GM08714 (cell line): ENCODE measurements at regions not wholly inside any gene's neighbourhood (a gene's known extent, or its start where the extent isn't known, plus 50 kb on each side); places are given as distances from the start of the nearest gene placed in this dataset.

Experiments used
- H3K4me3 ChIP-seq: fragments of 200-500 bp; sonication (Bioruptor generic); 2 replicates; pipeline ENCODE4 v1.5.1; 2014; ENCODE audit warnings: mild to moderate bottlenecking, low read length, inconsistent platforms
- ZNF274 ChIP-seq: IDR thresholded peaks from 2 replicates; pipeline ENCODE4 v1.6.1; 2012; ENCODE audit warnings: mild to moderate bottlenecking, low read depth, low read length

DNA sequence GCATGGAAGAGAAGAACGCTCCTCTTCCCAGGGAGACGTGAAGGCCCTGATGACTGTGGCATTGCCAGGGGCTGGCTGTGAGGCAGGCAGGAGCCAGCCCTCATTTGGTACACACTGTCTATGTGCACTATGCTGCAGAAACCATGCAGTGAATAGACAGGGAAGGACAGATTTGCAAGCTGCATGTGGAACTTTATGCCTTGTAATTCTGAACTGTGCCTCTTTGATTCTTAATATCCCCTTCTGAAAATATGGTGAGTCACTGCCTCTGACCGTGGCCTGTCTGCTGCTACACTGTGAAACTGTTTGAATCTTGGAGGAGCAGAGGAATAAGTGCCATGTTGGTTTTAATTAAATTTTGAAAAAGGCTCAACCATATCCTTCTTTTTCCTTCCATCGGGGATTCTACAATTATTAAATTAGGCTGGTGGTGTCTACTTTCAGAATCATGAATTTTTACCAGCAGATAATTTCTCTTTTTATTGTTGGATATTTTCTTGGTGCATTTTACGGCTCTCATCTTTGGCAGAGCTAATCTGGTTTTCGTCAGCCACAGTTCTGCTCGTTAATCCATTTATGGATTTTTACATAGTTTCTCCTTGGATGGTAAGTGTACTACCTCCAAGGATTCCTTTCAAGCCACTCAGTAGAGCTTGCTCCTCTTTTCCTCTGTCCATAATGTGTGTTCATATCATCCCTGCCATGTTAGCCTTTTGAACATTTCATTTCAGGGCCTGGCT, 301.0 kb upstream of the SLC35B3 start:
- TF ChIP-seq ZNF274 = no peak
- no peak overlapping the region for H3K4me3 ChIP-seq

DNA sequence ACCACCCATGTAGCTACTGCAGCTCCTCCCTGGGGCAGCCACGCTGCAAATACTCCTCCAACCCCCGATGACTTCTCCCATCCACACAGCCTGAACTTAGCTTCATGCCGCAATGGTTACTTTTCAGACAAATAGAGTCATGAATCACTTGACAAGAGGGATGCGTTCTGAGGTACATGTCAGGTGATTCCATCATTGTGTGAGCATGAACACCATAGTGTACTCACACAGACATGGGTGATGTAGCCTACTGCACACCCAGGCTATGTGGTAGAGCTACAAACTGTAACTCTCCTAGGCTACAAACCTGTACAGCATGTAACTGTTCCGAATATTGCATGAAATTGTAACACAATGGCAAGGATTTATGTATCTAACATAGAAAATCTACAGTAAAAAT, 298.5 kb upstream of the SLC35B3 start:
- TF ChIP-seq ZNF274 = no peak
- no peak overlapping the region for H3K4me3 ChIP-seq

DNA sequence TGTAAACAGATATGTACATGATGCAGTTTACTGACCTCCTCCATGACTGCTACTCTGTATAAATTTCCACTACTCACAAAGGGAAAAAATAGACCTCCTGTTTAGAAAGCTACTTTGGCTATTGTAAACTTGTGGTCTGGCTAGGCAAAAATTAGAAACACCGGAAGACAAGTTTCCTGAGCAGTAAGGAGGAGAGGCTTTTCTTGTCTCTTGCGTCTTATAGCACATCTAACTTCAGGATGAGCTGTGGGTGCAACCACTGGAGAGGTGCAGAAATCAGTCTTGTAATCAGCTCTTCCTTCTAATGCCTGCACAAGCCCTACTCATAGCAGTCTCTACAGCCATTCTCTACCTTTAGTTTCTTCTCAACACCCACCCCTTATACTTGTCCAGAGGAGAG, 296.5 kb upstream of the SLC35B3 start:
- no peak overlapping the region for H3K4me3 ChIP-seq
- TF ChIP-seq ZNF274 = no peak

DNA sequence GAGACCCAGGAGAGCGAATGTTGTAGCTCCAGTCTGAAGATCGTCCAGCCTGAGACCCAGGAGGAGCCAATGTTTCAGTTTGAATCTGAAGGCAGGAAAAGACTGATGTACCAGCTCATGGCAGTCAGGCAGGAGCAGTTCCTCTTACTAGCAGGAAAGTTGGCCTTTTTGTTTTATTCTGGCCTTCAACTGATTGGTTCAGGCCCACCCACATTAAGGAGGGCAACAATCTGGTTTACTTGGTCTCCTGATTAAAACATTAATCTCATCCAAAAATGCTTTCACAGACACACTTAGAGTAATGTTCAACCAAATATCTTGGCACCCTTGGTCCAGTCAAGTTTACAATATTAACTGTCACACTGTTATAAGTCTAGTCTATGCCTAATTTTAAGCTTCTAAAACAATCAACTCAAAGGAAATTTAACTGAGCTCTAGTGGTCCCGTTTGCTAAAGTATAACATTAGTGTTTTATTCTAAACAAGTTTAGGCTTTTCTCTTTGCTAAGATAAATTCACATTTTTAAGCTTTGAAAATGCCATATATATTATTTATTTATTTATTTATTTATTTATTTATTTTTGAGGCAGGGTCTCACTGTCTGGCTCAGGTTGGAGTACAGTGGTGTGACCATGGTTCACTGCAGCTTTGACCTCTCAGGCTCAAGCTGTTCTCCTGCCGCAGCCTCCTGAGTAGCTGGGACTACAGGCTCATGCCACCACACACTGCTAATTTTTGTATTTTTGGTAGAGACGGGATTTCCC, 275.5 kb upstream of the SLC35B3 start:
- H3K4me3 ChIP-seq = no peak overlapping the region
- TF ChIP-seq ZNF274 = no peak

DNA sequence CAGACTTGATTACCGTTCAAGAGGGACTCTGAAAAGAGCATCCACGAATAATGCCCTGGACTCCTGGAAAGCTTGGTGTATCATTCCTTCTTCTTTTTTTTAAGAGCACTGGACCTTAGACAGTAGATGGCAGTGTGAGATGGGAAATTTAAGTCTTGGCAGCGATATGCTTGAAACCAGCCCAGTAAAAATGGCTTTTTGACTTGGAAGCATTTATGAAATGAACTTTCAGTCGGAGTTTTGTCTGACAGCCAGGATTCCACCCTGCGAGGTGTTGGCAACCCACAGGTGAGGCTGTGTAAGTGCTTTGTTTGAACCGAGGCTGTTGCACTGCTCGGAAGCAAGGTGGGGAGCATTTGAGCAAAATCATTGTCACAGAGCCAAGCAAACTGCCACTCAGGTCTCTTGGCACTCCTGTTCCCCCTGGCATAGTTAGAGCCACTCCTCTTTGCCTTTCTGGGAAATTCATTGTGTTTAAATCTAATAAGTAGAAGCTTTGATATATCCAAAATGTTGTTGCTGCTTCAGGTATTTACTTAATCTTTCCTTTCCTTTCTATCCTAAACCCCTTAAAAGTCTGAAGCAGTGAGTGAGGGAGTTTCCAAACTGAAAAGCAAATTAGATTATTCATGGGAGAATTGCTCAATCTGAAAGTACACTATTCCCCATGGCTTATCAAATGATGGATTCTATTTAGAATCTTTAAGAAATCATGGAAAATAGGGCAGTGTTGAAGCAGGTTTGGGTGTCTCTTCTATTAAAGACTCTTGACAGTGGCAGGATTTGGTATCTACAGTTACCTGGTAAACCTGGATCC, 272.8 kb upstream of the SLC35B3 start:
- no peak for TF ChIP-seq ZNF274

DNA sequence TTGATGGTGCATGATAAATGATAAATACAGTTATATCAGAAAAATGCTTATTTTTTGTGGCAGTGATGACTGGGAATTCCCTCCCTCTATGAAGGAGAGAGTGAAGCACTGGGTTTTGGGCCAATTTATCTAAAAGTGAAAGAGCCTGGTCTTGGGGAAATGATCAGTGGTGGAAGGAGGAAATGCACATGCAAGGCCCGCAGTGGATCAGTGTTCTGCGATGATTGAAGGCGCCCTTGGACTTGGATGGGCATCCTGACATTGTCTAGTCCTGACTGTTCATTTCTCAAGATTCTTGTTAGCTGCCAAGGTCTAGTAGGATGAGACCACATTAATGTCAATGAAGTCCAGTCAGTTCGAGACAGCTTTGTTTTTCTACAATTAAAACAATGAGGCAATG, 272.0 kb upstream of the SLC35B3 start:
- TF ChIP-seq ZNF274 = no peak
- H3K4me3 ChIP-seq = no peak overlapping the region

More for the DNA sequence above, 272.8 kb upstream of the SLC35B3 start:
- H3K4me3 ChIP-seq = no peak overlapping the region

DNA sequence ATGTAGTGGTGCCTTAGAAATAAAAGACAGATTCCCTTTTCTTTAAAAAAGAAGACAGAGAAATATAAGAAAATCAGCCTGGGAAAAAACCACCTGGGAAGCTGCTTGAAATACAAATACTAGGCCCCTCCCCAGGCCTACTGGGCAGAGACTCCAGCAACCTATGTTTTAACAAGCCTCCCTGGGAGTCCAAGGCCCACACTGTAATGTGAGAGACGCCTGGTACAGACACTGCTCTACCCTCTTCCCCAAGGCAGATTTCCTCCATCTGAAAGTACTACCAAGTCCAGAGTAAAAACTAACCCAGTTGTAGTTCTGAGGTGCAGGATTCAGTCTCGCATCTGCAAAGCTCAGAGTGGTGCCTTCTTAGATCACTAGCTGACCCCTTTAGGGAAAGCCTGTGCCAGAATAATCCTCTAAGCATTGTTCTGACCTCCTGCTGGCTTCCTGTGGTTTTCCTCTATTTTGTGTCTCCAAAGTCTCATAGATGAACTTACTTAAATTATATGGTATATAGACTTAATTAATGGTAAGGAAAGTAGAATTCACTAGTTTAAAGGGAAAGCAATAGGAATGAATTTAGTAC, 270.2 kb upstream of the SLC35B3 start:
- H3K4me3 ChIP-seq = no peak overlapping the region
- no peak for TF ChIP-seq ZNF274

DNA sequence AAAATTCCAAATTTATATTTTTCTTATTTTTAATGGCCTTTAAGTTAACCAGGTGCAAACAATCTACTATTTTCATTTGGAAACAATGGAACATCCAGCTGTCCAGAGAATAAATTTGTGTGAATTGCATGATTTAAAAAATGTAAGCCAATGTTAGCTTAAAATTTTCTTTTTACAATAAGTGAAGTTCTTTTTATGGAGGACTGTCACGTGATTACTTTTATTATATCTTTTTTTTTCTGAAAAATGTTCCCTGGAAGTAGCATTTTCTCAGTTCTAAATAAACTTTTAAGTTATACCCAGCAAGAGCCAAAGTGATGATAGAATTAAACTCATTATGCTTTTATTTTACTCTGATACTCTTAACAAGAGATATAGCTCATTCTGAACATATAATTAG, 267.7 kb upstream of the SLC35B3 start:
- TF ChIP-seq ZNF274 = no peak
- no peak overlapping the region for H3K4me3 ChIP-seq

DNA sequence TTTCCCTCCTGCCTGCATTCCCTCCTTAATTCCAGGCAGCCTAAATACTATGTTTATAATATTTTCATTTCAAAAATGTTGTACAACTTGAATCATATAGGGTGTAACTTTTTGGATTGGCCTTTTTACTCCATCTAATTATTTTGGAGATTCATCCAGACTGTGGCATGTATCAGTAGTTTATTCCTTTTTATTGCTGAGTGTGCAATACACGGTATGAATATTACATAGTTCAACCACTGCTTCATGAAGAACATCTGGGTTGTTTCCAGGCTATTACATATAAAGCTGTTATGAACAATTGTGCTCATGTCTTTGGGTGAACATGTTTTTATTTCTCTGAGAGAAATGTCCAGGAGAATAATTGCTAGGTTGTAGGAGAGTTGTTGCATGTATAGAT, 253.5 kb upstream of the SLC35B3 start:
- no peak for TF ChIP-seq ZNF274

DNA sequence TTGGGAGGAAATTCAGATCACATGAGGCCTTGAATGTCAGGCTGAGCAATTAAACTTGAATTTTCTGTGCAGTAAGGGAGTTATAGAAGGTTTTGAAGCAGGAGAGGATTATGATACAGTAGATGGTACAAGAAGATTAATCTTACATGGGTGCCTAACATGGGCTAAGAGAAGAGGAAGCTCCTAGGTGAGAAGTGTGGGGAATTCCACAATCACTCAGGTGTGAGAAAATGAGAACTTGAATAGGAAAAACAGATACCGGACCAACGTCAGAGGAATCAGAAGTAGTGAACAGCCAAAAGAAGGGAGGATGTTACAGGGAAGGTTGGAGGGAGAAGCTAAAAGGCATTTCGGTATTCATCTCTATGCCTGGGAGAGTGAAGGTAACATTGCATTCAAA, 250.7 kb upstream of the SLC35B3 start:
- no peak for TF ChIP-seq ZNF274
- no peak overlapping the region for H3K4me3 ChIP-seq

More for the DNA sequence above, 253.5 kb upstream of the SLC35B3 start:
- H3K4me3 ChIP-seq = no peak overlapping the region

DNA sequence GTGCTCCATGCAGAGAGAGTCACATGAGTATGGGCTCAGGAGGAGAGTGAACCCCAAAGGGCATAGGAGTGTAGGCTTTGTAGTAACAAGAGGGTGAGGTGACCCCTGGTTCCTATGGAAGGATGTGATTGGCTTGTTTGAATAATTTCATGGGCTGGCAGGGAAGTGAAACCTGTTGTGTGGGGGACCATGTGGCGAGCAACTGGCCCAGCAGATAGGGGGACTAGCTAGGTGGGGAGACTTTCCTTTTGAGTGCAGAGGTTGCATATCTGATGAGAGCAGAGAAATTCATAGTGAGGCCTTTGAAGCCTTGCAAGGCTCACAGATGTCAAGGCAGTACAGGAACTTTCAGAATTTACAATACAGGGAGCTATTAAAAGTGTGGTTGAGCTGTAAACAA, 247.9 kb upstream of the SLC35B3 start:
- no peak for TF ChIP-seq ZNF274
- no peak overlapping the region for H3K4me3 ChIP-seq

DNA sequence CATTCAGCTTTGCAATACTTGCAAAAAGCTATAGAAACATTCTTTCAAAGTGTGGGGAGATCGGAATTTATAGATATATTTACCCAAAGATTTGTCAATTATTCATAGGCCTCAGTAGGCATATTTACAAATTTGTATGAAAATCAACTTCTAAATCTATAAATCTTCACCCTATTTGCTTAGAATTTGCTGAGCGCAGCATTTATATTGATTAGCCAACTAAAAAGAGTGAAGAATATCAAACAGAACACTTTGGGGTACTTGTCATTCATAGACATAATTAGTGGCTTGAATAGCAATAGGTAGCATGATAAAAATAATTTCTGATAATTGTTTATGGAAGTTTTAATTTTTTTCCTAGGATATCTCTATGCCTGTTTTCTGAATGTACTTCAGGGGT, 244.5 kb upstream of the SLC35B3 start:
- TF ChIP-seq ZNF274 = no peak
- H3K4me3 ChIP-seq = no peak overlapping the region

DNA sequence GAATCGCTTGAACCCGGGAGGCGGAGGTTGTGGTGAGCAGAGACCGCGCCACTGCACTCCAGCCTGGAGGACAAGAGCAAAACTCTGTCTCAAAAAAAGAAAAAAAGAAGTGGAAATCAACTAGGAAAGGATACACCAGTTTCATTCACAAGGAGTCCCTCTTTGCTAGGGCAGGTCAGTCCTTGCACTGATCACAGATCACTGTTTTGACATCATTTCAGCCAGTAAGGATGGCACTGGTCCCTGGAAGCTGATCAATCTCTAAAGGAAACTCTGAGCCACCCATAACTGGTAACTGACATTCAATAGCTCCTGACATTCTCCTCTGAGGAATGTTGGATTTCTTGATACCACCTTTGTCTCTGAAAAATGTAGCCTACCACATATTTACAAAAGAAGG, 243.1 kb upstream of the SLC35B3 start:
- TF ChIP-seq ZNF274 = no peak
- H3K4me3 ChIP-seq = no peak overlapping the region

DNA sequence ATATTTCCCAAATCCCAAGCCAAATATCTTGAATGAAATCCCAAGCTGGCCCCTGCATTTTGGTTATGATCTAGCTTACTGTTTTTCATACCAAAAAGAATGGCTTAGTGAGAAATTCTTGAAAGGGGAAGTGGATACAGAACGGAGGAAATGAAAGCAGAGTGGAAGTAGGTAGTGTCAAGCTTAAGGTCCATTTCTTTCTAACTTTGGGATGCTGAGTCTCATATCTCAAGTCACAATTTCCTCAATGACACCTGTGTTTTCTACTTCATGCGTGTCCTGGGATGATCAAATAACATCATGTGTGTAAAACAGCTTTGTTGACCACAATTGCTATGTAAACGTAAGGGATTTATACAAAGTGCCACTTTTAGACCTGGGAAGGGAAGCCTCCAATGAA, 238.8 kb upstream of the SLC35B3 start:
- H3K4me3 ChIP-seq = no peak overlapping the region
- no peak for TF ChIP-seq ZNF274
